GM13976 (cell line): ENCODE measurements at regions not wholly inside any gene's neighbourhood (a gene's known extent, or its start where the extent isn't known, plus 50 kb on each side); places are given as distances from the start of the nearest gene placed in this dataset.

Source experiments
- DNase-seq: peaks from one replicate; pipeline ENCODE4 v3.0.0; 2012; ENCODE audit warnings: low spot score
- CTCF ChIP-seq: IDR thresholded peaks from 2 replicates; pipeline ENCODE4 v1.5.1; 2012; ENCODE audit warnings: borderline replicate concordance, mild to moderate bottlenecking; ENCODE audit not compliant: insufficient read depth; ENCODE audit errors: extremely low read depth, missing control alignments, control extremely low read depth
- in situ Hi-C: fragments of 300-500 bp; cut with MboI; formaldehyde crosslinking; loops from one replicate; pipeline ENCODE4 v1.12.0; 2022; ENCODE audit warnings: low sequenced_read_pairs, mixed read lengths, inconsistent platforms; ENCODE audit not compliant: unreplicated experiment

- DNase-seq, result no peak
- in situ Hi-C loops, result no loop called here
- no peak for TF ChIP-seq CTCF
Observed at GRCh38 chr16:49121636-49122035, 160.0 kb downstream of the CBLN1 start.

DNA sequence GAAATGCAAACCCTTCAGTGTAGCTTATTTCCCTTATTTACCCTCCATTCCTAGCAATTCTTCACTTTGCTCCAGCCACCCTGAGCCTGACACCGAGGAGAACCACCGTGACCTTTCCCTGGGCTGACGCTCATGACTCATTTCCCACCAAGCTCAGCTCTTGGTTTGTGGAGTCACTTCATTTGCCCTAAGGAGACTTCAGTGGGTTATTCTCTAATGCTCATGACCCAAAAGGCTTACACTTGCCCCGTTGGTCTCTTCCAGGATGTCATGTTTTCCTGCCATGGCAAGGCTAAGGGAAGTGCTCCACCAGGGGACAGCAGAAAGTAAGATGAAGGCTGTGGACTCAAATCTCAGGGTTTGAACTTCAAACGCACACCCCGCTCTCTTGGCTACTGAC lies 161.0 kb downstream of the CBLN1 start:
- in situ Hi-C loops, result no loop called here
- no peak for TF ChIP-seq CTCF
- no peak for DNase-seq

- in situ Hi-C loops, result no loop called here
- no peak for TF ChIP-seq CTCF
- DNase-seq, result no peak
Observed at GRCh38 chr16:49116873-49117272, 164.8 kb downstream of the CBLN1 start.

GRCh38 chr16:49115956-49116355 lies 165.7 kb downstream of the CBLN1 start:
- DNase-seq, result no peak
- in situ Hi-C loops, result no loop called here
- TF ChIP-seq CTCF, result no peak

- DNase-seq, result no peak
- in situ Hi-C loops, result no loop called here
- no peak for TF ChIP-seq CTCF
Observed at GRCh38 chr16:49112754-49113153, 168.9 kb downstream of the CBLN1 start.

GRCh38 chr16:49111351-49111750 lies 170.3 kb downstream of the CBLN1 start:
- TF ChIP-seq CTCF, result no peak
- in situ Hi-C loops, result no loop called here
- DNase-seq, result no peak

GRCh38 chr16:49108611-49109010 lies 173.0 kb downstream of the CBLN1 start:
- in situ Hi-C loops, result no loop called here
- no peak for TF ChIP-seq CTCF
- no peak for DNase-seq
